Motor neuron (in vitro differentiated cells): ENCODE measurements at regions not wholly inside any gene's neighbourhood (a gene's known extent, or its start where the extent isn't known, plus 50 kb on each side); places are given as distances from the start of the nearest gene placed in this dataset.

Source experiments
- ATAC-seq, 8 experiments: fragments of 200-7000 bp; cut with Tn5 transposase; replicated peaks in 6 of 8; 2 replicates each; pipeline ENCODE4 v1.8.0; 2021; ENCODE audit warnings: mild to moderate bottlenecking in 8 of 8, moderate library complexity in 8 of 8
- H3K27ac ChIP-seq, 2 donors: fragments of 250-450 bp; sonication (Bioruptor Pico); 2 replicates each; pipeline ENCODE4 v1.9.0; 2021; ENCODE audit warnings: antibody characterized with exemption in 2 of 2, mild to moderate bottlenecking in 2 of 2, moderate library complexity in 1 of 2
- H3K4me1 ChIP-seq, 2 donors: fragments of 250-450 bp; sonication (Bioruptor Pico); replicated peaks in 1 of 2; 2 replicates each; pipeline ENCODE4 v1.6.1; 2021; ENCODE audit warnings: antibody characterized with exemption in 2 of 2, mild to moderate bottlenecking in 2 of 2, moderate library complexity in 1 of 2
- H3K4me3 ChIP-seq, 5 donors: fragments of 250-450 bp; sonication (Bioruptor Pico); 2 replicates each; pipeline ENCODE4 v1.9.0; 2021; ENCODE audit warnings: antibody characterized with exemption in 5 of 5, mild to moderate bottlenecking in 5 of 5, moderate library complexity in 4 of 5
- WGBS, 10 experiments: fragments of 450-650 bp; shearing (Covaris generic); methylation state at CpG; one replicate each; pipeline ENCODE4 v1.0.0; 2022; 5-methylcytosine and 5-hydroxymethylcytosine counted together
- in situ Hi-C, 9 experiments: fragments of 400-800 bp; cut with MboI; loops; one replicate each; pipeline ENCODE4 v1.15.0; 2021; ENCODE audit warnings: low sequenced_read_pairs in 9 of 9, low pct_unique_long_range_greater_than_20kb in 2 of 9; ENCODE audit not compliant: unreplicated experiment in 9 of 9

DNA sequence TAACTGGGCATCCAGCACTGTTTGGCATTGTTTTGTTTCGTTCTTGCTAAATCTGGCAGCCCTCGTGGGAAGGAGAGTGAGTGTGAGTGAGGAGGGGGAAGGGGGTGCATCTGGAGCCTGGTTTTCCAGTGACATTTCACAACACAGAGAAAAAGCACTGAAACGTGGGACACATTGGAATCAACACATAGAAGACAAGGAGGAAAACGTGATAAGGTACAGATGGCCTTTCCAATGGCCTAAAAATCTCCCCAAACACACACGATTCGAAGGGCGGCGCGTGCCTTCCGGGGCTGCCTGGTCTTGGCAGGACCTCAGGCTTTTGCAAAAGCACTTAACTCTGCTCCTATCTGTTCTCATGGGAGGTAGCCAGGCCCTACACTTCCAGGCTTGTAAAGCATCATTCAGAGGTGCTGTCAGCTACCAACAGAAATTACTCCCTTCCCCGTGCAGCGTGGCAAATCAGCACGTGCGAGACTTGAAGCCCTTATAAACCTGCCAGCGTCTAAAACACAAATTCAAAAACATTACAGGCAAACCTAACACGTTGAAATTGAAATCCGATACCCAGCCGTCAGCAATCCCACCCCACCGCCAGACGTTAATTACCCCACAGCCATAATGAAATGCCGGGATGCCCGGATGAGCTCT is 129.4 kb downstream of the OLFM1 start:
- WGBS, 10 experiments: 0 to 56% (median 42%) methylated on average over 4 to 20 of the region's 22 CpGs; no CpG with 5 or more reads in 2 of the 10 experiments
- H3K4me1 ChIP-seq: peaks cover 30 to 31% of the 10 kb centered on the region in 2 donors
- in situ Hi-C loops: no loop called here
- no peak overlapping the region for H3K27ac ChIP-seq
- ATAC-seq: peak in 5 of 8 experiments; percentile 20 to 58 (median 35)
- no peak overlapping the region for H3K4me3 ChIP-seq

DNA sequence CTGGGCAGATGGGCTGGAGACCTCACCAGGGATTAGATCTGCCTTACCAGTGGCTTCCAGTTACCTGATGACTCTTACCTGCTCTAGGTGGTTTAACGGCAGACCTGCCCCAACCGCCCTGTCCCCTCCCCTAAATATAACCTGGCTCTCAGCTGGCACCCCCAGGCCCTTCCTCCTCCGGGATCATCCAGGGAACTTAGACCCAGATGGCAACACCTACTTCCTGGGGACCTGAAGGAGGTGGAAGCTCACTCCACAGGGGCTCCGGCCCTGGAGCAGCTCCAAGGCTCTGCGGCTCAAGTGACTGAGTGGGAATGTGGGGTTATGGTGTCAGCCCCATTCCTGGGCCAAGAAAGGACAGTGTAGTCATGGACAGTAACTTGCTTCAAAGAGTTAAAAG is 130.4 kb downstream of the OLFM1 start:
- no peak for ATAC-seq
- peaks cover 35 to 40% of the 10 kb centered on the region in 2 donors for H3K4me1 ChIP-seq
- no peak overlapping the region for H3K27ac ChIP-seq
- in situ Hi-C loops: no loop called here
- 46% methylated on average over 2 of the region's 5 CpGs; no CpG with 5 or more reads in 9 of the 10 experiments for WGBS, 10 experiments
- H3K4me3 ChIP-seq: no peak overlapping the region

DNA sequence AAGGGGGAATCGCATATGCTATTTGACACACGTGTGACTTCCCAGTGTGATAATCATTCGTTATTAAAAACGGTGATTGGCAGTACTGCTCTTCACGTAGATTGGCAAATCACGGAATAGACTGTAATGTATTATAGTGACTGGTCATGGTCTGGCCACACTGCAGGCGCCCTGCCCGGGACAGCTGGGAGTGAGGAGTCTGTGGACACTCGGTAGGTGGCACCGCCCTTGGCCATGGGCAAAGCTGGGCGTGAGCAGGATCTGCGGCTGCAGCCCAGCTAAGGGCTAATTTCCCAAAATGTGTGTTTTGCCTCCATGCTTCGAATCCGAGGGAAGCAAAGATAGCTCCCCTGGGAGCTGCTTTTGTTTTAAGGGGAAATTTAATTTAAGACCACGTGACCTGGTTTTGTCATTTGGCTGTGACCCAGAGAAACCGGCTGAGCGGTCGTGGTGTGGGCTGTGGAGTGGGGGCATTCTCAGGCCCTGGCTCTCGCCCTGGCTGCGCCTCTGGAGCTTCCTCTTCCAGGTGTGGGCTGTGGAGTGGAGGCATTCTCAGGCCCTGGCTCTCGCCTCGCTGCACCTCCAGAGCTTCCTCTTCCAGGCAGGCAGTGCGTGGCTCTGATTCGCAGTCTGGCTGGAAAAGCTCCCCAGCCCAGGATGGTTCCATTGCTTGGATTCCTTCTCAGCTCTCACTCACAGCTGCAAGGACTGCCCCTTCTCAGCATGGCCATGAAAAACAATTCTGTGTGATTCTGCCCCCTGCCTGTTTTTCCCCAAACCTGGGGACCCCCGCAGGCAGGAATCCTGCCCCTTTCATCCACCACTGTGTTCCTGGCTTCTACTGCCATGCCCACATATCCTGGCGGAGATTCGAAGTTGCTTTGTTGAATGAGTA is 131.1 kb downstream of the OLFM1 start:
- ATAC-seq: peak in 1 of 8 experiments; percentile 28
- no peak overlapping the region for H3K4me3 ChIP-seq
- WGBS, 10 experiments: 0 to 100% (median 78%) methylated on average over 1 to 14 of the region's 27 CpGs; no CpG with 5 or more reads in 3 of the 10 experiments
- H3K4me1 ChIP-seq: peaks cover 37 to 48% of the 10 kb centered on the region in 2 donors
- no peak overlapping the region for H3K27ac ChIP-seq
- in situ Hi-C loops: no loop called here

GRCh38 chr9:135219676-135220600 is 132.5 kb downstream of the OLFM1 start:
- in situ Hi-C loops: no loop called here
- Histone ChIP-seq H3K4me1 (peaks cover 44 to 53% of the 10 kb centered on the region in 2 donors), H3K27ac (no peak overlapping the region), H3K4me3 (no peak overlapping the region)
- ATAC-seq: no peak
- WGBS, 10 experiments: 50 to 96% (median 89%) methylated on average over 2 to 7 of the region's 21 CpGs; no CpG with 5 or more reads in 4 of the 10 experiments

DNA sequence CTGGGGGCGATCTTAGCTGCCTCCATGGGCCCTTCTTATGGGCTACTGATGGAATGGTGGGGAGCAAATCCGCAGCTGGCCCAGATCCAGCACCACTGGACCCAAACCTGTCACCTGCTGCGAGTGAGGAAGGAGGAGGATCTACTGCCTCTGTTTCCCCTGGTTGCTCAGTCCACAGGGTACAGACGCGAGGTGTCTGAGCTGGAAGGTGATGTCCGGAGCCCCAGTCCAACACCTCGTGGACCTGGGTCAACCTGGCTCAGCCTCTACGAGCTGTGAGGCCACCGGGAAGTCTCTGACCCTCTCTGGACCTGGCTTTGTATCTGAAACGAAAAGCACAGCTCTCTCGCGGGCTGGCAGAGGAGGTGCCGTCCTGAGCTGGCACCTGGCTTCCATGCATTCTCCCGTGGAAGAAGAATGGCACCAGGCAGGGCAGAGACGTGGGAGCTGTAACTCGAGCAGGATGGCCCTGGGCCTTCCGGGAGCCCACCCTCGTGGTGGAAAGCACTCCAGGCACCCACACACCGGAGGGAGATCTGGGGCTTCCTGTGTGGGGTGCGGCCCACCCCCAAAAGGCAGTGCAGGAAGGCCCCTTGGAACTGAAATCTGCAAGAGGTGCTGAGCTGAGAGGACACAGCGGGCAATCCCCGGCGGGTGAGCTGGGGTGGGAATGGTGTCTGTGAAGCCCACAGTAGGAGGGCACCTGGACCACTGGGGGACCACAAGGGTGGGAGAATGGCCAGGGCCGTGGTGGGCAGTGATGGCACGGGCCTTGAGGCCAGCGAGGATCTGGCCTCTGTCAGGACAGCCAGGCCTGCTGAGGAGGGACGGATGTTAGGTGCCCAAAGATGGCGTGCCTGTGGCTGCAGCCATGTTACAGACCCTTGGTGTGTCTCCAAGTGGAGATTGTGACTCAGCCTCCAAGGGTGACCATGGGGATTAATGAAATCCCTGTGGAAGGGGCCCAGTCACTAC is 133.4 kb downstream of the OLFM1 start:
- WGBS, 10 experiments: 49 to 94% (median 84%) methylated on average over 1 to 8 of the region's 28 CpGs; no CpG with 5 or more reads in 4 of the 10 experiments

GRCh38 chr9:135221576-135221950 is 134.1 kb downstream of the OLFM1 start:
- Histone ChIP-seq H3K4me1 (peaks cover 44 to 54% of the 10 kb centered on the region in 2 donors), H3K27ac (no peak overlapping the region), H3K4me3 (no peak overlapping the region)
- WGBS, 10 experiments: 0 to 100% (median 67%) methylated on average over 1 to 4 of the region's 9 CpGs; no CpG with 5 or more reads in 5 of the 10 experiments
- ATAC-seq: no peak
- in situ Hi-C loops: no loop called here

More for the DNA sequence above, 133.4 kb downstream of the OLFM1 start:
- H3K4me3 ChIP-seq: no peak overlapping the region
- H3K4me1 ChIP-seq: peaks cover 49 to 59% of the 10 kb centered on the region in 2 donors
- H3K27ac ChIP-seq: no peak overlapping the region
- in situ Hi-C loops: no loop called here
- ATAC-seq: no peak

DNA sequence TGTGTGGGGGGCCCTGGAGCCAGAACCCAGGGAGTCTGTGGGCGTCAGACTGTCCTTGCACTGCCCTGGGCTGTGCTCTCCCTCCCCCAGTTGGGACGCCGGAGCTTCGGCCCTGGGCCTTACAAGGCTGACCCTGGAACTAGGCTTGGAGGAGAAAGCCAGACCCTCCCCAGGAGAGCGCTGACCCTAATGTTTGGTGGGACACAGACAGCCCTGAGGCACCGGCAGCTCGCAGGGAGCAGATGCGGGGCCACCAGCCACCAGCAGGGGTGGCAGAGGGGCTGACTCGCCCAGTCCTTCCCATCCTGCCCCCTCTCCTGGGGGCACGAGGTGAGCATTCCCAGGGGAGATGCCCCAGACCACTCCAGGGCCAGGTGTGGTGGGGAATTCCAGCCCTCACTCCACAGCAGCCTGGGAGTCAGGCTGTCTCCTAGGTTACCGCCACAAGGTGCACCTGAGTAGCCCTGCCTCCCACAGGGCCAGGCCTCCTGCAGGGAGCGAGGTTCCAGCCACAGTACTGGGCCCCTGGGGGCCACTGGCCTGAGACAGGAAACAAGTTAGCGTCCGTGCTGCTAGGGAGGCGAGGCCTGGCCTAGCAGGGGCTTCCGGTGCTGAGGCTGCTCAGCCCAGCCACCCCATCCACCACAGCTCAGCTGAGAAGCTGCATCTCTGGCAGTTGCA is 134.6 kb downstream of the OLFM1 start:
- peak in 5 of 8 experiments; percentile 7 to 33 (median 15) for ATAC-seq
- WGBS, 10 experiments: 38 to 70% (median 68%) methylated on average over 3 to 4 of the region's 16 CpGs; no CpG with 5 or more reads in 7 of the 10 experiments
- in situ Hi-C loops: no loop called here
- Histone ChIP-seq H3K4me3 (no peak overlapping the region), H3K27ac (peak overlapping the region; percentile 45 to 66), H3K4me1 (peaks cover 39 to 48% of the 10 kb centered on the region in 2 donors)

DNA sequence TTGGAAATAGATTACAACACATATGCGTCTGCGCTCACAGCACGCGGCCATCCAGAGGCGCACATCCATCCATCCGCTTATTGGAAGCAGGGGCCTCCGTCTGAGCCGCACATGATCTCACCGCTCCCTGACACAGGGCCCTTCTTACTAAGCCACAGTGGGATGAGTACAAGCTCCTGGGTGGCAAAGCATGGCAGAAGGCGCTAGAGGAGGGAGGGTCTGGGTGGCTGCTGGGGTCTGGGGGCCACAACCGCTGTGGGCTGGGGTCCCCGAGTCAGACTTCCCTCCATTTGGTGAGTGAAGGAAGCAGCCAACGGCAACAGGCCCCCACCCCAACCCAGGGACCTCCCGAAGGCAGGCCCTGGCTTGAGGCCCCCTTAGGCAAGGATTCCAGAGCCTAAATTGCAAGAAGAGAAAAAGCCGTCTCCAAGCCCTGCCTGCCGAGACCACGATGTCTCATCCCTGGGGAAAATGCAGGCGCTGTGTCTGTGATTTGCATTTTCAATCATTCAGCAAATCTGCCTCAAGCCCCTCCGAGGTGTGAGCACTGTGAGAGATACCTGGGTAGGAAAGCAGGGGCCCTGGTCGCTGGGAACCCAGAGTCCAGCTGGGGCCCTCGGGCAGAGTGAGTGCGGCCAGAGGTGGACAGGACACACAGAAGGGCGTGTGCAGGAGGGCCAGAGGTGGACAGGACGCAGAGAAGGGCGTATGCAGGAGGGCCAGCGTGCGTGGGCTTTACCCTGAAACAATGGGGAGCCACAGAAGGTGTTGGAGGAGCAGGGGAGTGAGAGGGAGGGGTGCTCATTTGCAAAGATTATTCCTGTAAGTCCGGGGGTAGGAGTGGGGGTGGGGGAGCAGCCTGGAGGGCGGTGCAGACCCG is 135.7 kb downstream of the OLFM1 start:
- H3K27ac ChIP-seq: peak overlapping the region; percentile 57 to 66
- H3K4me1 ChIP-seq: peaks cover 34 to 40% of the 10 kb centered on the region in 2 donors
- 27 to 76% (median 52%) methylated on average over 2 to 9 of the region's 30 CpGs; no CpG with 5 or more reads in 4 of the 10 experiments for WGBS, 10 experiments
- peak in 5 of 8 experiments; percentile 62 to 79 (median 70) for ATAC-seq
- no peak overlapping the region for H3K4me3 ChIP-seq
- in situ Hi-C loops: no loop called here

DNA sequence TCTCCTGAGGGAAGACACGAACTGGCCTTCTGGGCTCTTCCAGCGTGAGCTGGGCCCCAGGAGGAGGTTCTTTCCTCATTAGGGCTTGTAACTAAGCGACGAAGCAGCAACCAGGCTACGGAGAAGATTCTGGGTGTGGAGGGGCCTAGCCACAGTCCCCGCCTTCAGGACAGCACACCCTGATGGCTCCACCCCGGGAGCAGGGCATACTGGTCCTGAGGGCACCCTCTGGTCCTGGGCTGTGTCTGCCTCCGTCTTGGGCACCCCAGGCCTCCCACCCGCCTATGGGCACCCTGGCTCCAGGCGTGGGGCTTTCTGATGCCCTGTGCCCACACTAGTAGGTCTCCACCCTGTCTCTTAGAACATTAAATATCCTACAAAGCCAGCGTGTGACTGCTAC is 136.4 kb downstream of the OLFM1 start:
- Histone ChIP-seq H3K4me1 (peaks cover 34 to 35% of the 10 kb centered on the region in 2 donors), H3K4me3 (no peak overlapping the region), H3K27ac (peak overlapping the region; percentile 57 to 66)
- WGBS, 10 experiments: 33 to 77% (median 33%) methylated on average over 1 to 5 of the region's 11 CpGs; no CpG with 5 or more reads in 7 of the 10 experiments
- in situ Hi-C loops: no loop called here
- ATAC-seq: peak in 6 of 8 experiments; percentile 9 to 37 (median 22)

DNA sequence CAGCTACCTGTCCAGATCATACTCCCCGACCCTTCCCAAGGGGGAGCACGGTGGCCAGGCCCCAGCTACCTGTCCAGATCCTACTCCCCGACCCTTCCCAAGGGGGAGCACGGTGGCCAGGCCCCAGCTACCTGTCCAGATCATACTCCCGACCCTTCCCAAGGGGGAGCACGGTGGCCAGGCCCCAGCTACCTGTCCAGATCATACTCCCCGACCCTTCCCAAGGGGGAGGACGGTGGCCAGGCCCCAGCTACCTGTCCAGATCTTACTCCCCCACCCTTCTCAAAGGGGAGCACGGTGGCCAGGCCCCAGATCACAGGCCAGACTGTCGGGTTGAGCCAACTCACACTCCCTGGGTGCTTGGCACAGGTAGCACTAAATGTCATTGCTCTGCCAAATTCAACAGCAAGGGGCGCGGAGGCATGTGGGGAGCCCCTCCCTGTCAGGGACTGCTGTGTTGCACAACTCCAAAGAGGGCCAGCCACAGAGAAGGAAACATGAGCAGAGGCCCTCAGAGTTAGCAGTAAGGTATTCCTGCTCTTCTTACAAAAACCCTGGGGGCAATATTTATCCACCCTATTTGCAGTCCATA is 136.9 kb downstream of the OLFM1 start:
- no peak overlapping the region for H3K4me3 ChIP-seq
- in situ Hi-C loops: no loop called here
- H3K4me1 ChIP-seq: peaks cover 35 to 36% of the 10 kb centered on the region in 2 donors
- no peak for ATAC-seq
- 80% methylated on average over 1 to 2 of the region's 12 CpGs; no CpG with 5 or more reads in 8 of the 10 experiments for WGBS, 10 experiments
- peak overlapping the region in 1 of 2 donors; percentile 58 for H3K27ac ChIP-seq
